Esophagus muscularis mucosa (tissue), 4 donors: ENCODE measurements at regions not wholly inside any gene's neighbourhood (a gene's known extent, or its start where the extent isn't known, plus 50 kb on each side); places are given as distances from the start of the nearest gene placed in this dataset.

Experiments used
- EP300 ChIP-seq: sonication (generic); formaldehyde crosslinking; IDR thresholded peaks from one replicate; pipeline ENCODE4 v1.6.1; 2017; ENCODE audit warnings: antibody characterized with exemption
- POLR2A ChIP-seq: fragments of 450-650 bp; IDR thresholded peaks from one replicate; pipeline ENCODE4 v1.6.1; 2017; ENCODE audit warnings: antibody characterized with exemption, moderate library complexity, mild to moderate bottlenecking, low read depth
- POLR2AphosphoS5 ChIP-seq, 2 donors: sonication (generic); formaldehyde crosslinking; IDR thresholded peaks; one replicate each; pipeline ENCODE4 v1.6.1; 2017; ENCODE audit warnings: antibody characterized with exemption in 2 of 2
- TF ChIP-seq, protein P1 (sequence below), 3 experiments: fragments of 200-600 bp in 2 of 3; fragments of 450-650 bp in 1 of 3; sonication (generic) in 2 of 3; IDR thresholded peaks; one replicate each; pipeline ENCODE4 v1.5.1; 2017 to 2019; ENCODE audit warnings: antibody characterized with exemption in 3 of 3, mild to moderate bottlenecking in 2 of 3, moderate library complexity in 1 of 3

DNA sequence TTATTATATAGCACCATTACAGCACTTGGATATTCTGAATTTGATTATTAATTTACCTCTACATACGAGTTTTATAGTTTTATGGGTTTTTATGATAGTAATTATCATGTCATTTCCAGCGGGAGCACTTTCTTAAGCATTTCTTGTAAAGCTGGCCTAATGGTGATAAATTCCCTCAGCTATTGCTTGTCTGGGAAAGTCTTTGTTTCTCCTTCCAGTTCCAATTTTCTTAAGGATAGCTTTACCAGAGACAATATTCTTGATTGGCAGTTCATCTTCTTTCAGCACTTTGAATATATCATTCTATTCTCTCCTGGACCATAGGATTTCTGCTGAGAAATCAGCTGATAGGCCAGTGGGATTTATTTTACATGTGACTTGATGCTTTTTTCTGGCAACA is 505.4 kb downstream of the TMEM232 start:
- TF ChIP-seq, protein P1, sequence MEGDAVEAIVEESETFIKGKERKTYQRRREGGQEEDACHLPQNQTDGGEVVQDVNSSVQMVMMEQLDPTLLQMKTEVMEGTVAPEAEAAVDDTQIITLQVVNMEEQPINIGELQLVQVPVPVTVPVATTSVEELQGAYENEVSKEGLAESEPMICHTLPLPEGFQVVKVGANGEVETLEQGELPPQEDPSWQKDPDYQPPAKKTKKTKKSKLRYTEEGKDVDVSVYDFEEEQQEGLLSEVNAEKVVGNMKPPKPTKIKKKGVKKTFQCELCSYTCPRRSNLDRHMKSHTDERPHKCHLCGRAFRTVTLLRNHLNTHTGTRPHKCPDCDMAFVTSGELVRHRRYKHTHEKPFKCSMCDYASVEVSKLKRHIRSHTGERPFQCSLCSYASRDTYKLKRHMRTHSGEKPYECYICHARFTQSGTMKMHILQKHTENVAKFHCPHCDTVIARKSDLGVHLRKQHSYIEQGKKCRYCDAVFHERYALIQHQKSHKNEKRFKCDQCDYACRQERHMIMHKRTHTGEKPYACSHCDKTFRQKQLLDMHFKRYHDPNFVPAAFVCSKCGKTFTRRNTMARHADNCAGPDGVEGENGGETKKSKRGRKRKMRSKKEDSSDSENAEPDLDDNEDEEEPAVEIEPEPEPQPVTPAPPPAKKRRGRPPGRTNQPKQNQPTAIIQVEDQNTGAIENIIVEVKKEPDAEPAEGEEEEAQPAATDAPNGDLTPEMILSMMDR (IDR thresholded peaks at IDR 0.05): no peak
- TF ChIP-seq POLR2AphosphoS5 (IDR thresholded peaks at IDR 0.05) (no peak), POLR2A (no peak), EP300 (no peak)
